GM12878 (cell line): ENCODE measurements at regions not wholly inside any gene's neighbourhood (a gene's known extent, or its start where the extent isn't known, plus 50 kb on each side); places are given as distances from the start of the nearest gene placed in this dataset.
"Not testable (repeated sequence)": the region's sequence is repeated elsewhere in the genome, so short reads cannot be mapped to it uniquely, and the experiment has no call there.

Experiments
- ATAC-seq: fragments of 200-7000 bp; cut with Tn5 transposase; 3 replicates; pipeline ENCODE4 v1.9.1; 2020; ENCODE audit warnings: mild to moderate bottlenecking, moderate library complexity
- BruUV-seq: library from RNA; stranded (reverse); fragments of 400-500 nt; replicated peaks from 2 replicates; lab custom pipeline; 2021; lab: Mats Ljungman, UMichigan
- CTCF ChIA-PET: fragments of 300-600 bp; sonication (Branson Sonifier 250); formaldehyde crosslinking; extraction: SDS; loops from one replicate; lab custom pipeline; 2021; ENCODE audit warnings: inconsistent platforms; lab: Yijun Ruan, JAX
- POLR2A ChIA-PET: fragments of 350-600 bp; formaldehyde crosslinking; extraction: SDS; loops from one replicate; lab custom pipeline; 2021; ENCODE audit warnings: inconsistent platforms; lab: Charles Lee
- RAD21 ChIA-PET: fragments of 300-600 bp; sonication (Branson Sonifier 250); formaldehyde crosslinking; loops from one replicate; lab custom pipeline; 2023; ENCODE audit warnings: antibody characterized with exemption; ENCODE audit not compliant: unreplicated experiment; lab: Charles Lee
- SMC1A ChIA-PET: fragments of 300-600 bp; sonication (Branson Sonifier 250); formaldehyde crosslinking; loops from one replicate; lab custom pipeline; 2023; ENCODE audit not compliant: unreplicated experiment, uncharacterized antibody; lab: Charles Lee
- DNase-seq: peaks from one replicate; pipeline ENCODE4 v3.0.0-alpha.2; 2011; ENCODE audit warnings: low read depth, low spot score
- FAIRE-seq: peaks from 3 replicates; lab custom pipeline; 2011; peaks lifted over from hg19 to GRCh38; lab: Jason Lieb, UNC
- H2AFZ ChIP-seq: 2 replicates; pipeline ENCODE4 v1.6.0; 2011; ENCODE audit warnings: low read depth, low read length, control low read depth; ENCODE audit not compliant: control insufficient read depth
- H3K27ac ChIP-seq: 2 replicates; pipeline ENCODE4 v1.5.1; 2011; ENCODE audit warnings: control low read depth; ENCODE audit not compliant: control insufficient read depth, insufficient read depth
- H3K27me3 ChIP-seq, 2 experiments: replicated peaks in 1 of 2; 2 replicates each; pipeline versions ENCODE4 v1.6.0 to v1.6.1; 2011; ENCODE audit warnings: low read length in 1 of 2; ENCODE audit not compliant: control insufficient read depth in 2 of 2, insufficient read depth in 2 of 2
- H3K36me3 ChIP-seq, 2 experiments: 2 replicates each; pipeline ENCODE4 v1.5.1; 2011; ENCODE audit warnings: low read length in 1 of 2; ENCODE audit not compliant: control insufficient read depth in 2 of 2, insufficient read depth in 2 of 2
- H3K4me1 ChIP-seq: 2 replicates; pipeline ENCODE4 v1.6.1; 2011; ENCODE audit warnings: mild to moderate bottlenecking, low read length, moderate library complexity, mixed read lengths; ENCODE audit not compliant: control insufficient read depth, insufficient read depth
- H3K4me2 ChIP-seq: 2 replicates; pipeline ENCODE4 v1.6.0; 2011; ENCODE audit warnings: control low read depth; ENCODE audit not compliant: control insufficient read depth, insufficient read depth
- H3K4me3 ChIP-seq: fragments of 200-600 bp; sonication (generic); 2 replicates; pipeline ENCODE4 v1.5.1; 2016
- H3K79me2 ChIP-seq: 2 replicates; pipeline ENCODE4 v1.6.0; 2011; ENCODE audit warnings: low read length; ENCODE audit not compliant: control insufficient read depth, insufficient read depth
- H3K9ac ChIP-seq: 2 replicates; pipeline ENCODE4 v1.8.0; 2011; ENCODE audit warnings: low read length, control low read depth, mixed read lengths; ENCODE audit not compliant: control insufficient read depth, insufficient read depth
- H3K9me3 ChIP-seq: replicated peaks from 3 replicates; pipeline ENCODE4 v1.5.1; 2011; ENCODE audit warnings: mild to moderate bottlenecking, low read length; ENCODE audit not compliant: control insufficient read depth, insufficient read depth
- H4K20me1 ChIP-seq: 2 replicates; pipeline ENCODE4 v1.6.0; 2011; ENCODE audit not compliant: control insufficient read depth, insufficient read depth
- BMI1 ChIP-seq: fragments of 450-650 bp; IDR thresholded peaks from 2 replicates; pipeline ENCODE4 v1.6.1; 2016; ENCODE audit warnings: mild to moderate bottlenecking, moderate library complexity, borderline replicate concordance
- ETV6 ChIP-seq, 2 experiments: fragments of 450-650 bp in 1 of 2; IDR thresholded peaks in 1 of 2; conservative IDR thresholded peaks in 1 of 2; 2 replicates each; pipeline ENCODE4 v1.6.1; 2014; ENCODE audit warnings: antibody characterized with exemption in 1 of 2, borderline replicate concordance in 1 of 2, low read depth in 1 of 2, mild to moderate bottlenecking in 1 of 2, moderate library complexity in 1 of 2
- MYC ChIP-seq: IDR thresholded peaks from 2 replicates; pipeline ENCODE4 v1.6.1; 2011; ENCODE audit warnings: mild to moderate bottlenecking, low read length, moderate library complexity, inconsistent platforms; ENCODE audit not compliant: insufficient read depth, insufficient replicate concordance, insufficient read length, severe bottlenecking
- NKRF ChIP-seq: fragments of 450-650 bp; conservative IDR thresholded peaks from 2 replicates; pipeline ENCODE4 v1.6.1; 2017; ENCODE audit warnings: mild to moderate bottlenecking, moderate library complexity
- NR2F1 ChIP-seq: fragments of 450-650 bp; conservative IDR thresholded peaks from 2 replicates; pipeline ENCODE4 v1.6.1; 2017; ENCODE audit warnings: mild to moderate bottlenecking
- TARDBP ChIP-seq: IDR thresholded peaks from 2 replicates; pipeline ENCODE4 v1.6.1; 2016; ENCODE audit warnings: borderline replicate concordance
- TCF12 ChIP-seq: IDR thresholded peaks from 2 replicates; pipeline ENCODE4 v1.6.1; 2011; ENCODE audit warnings: low read depth, mild to moderate bottlenecking, low read length
- YBX1 ChIP-seq: fragments of 450-650 bp; IDR thresholded peaks from 2 replicates; pipeline ENCODE4 v1.6.1; 2016; ENCODE audit warnings: antibody characterized with exemption
- ZBTB4 ChIP-seq: fragments of 450-650 bp; formaldehyde crosslinking; IDR thresholded peaks from 2 replicates; pipeline ENCODE4 v1.4.0; 2022; ENCODE audit warnings: mild to moderate bottlenecking, moderate library complexity
- ZNF274 ChIP-seq: IDR thresholded peaks from one replicate; pipeline ENCODE4 v1.8.0; 2011; ENCODE audit not compliant: insufficient read length, insufficient read depth
- WGBS: methylation state at CpG from one replicate; pipeline ENCODE4 v1.1.6; 2016; ENCODE audit warnings: low lambda C conversion rate; ENCODE audit not compliant: insufficient replicate concordance, insufficient coverage; ENCODE audit errors: missing lambda C conversion rate; 5-methylcytosine and 5-hydroxymethylcytosine counted together
- in situ Hi-C: fragments of 300-500 bp; cut with MboI; formaldehyde crosslinking; loops from 9 replicates; pipeline ENCODE4 v1.14.3; 2018; ENCODE audit warnings: mixed read lengths
- intact Hi-C: fragments of 100-400 bp; cut with micrococcal nuclease; formaldehyde crosslinking; loops from one replicate; pipeline ENCODE4 v1.14.2; 2022; ENCODE audit not compliant: unreplicated experiment

- TF ChIP-seq NKRF (no peak), TCF12 (no peak), BMI1 (no peak), ETV6 (conservative IDR thresholded peaks at IDR 0.05 in 1 of 2, IDR thresholded peaks at IDR 0.05 in 1 of 2; ENCODE audit: borderline replicate concordance in 1 of 2, low read depth in 1 of 2) (no peak)
Measured at GRCh38 chr1:78267513-78268218, 221.9 kb downstream of the GIPC2 start (continued).

GRCh38 chr1:78269591-78269990, 221.2 kb upstream of the PTGFR start:
- Histone ChIP-seq H3K27ac (no peak overlapping the region), H3K9me3 (no peaks in the 10 kb centered on the region), H3K9ac (no peak overlapping the region), H2AFZ (no peak overlapping the region), H3K4me3 (no peak overlapping the region), H3K4me2 (no peak overlapping the region), H3K4me1 (no peaks in the 10 kb centered on the region), H4K20me1 (no peaks in the 10 kb centered on the region), H3K36me3 (no peaks in the 10 kb centered on the region), H3K79me2 (no peaks in the 10 kb centered on the region), H3K27me3 (no peaks in the 10 kb centered on the region)
- in situ Hi-C loops: no loop called here
- no TSS peak for BruUV-seq
- FAIRE-seq: no peak
- ATAC-seq: no peak
- SMC1A ChIA-PET: no interaction called here
- RAD21 ChIA-PET: no interaction called here
- no peak for DNase-seq
- intact Hi-C loops: no loop called here
- CTCF ChIA-PET: no interaction called here
- WGBS: 0% methylated on average over 2 of the region's 2 CpGs
- no peak for TF ChIP-seq YBX1
- no peak for TF ChIP-seq ZNF274
- TF ChIP-seq TARDBP: no peak
- TF ChIP-seq ZBTB4 (CRISPR knock-in tag): no peak
- TF ChIP-seq MYC: no peak
- no peak for TF ChIP-seq NR2F1
- POLR2A ChIA-PET: no interaction called here

- CTCF ChIA-PET: not testable (repeated sequence)
Measured at GRCh38 chr1:78271423-78271822, 219.4 kb upstream of the PTGFR start.

More at GRCh38 chr1:78271423-78271822, 219.4 kb upstream of the PTGFR start:
- DNase-seq, H3K4me3 ChIP-seq, H3K36me3 ChIP-seq, H3K4me1 ChIP-seq, H3K27me3 ChIP-seq, intact Hi-C loops, H4K20me1 ChIP-seq, H3K9me3 ChIP-seq, FAIRE-seq, H2AFZ ChIP-seq, H3K79me2 ChIP-seq, H3K9ac ChIP-seq, H3K27ac ChIP-seq, RAD21 ChIA-PET, POLR2A ChIA-PET, H3K4me2 ChIP-seq, BruUV-seq, in situ Hi-C loops, SMC1A ChIA-PET, ATAC-seq: not testable (repeated sequence)
- WGBS: 33% methylated on average over 2 of the region's 2 CpGs
